K562 (cell line): ENCODE measurements at regions not wholly inside any gene's neighbourhood (a gene's known extent, or its start where the extent isn't known, plus 50 kb on each side); places are given as distances from the start of the nearest gene placed in this dataset.

ENCODE experiments used
- ATAC-seq: fragments of 200-7000 bp; cut with Tn5 transposase; 3 replicates; pipeline ENCODE4 v1.9.1; 2020; ENCODE audit warnings: moderate library complexity
- BruUV-seq: library from RNA; stranded (reverse); fragments of 400-500 nt; replicated peaks from 2 replicates; lab custom pipeline; 2021; lab: Mats Ljungman, UMichigan
- CTCF ChIA-PET: fragments of 300-600 bp; formaldehyde crosslinking; extraction: SDS; loops from one replicate; lab custom pipeline; 2021; ENCODE audit warnings: low intra/inter-chr PET ratio; lab: Yijun Ruan, JAX
- POLR2A ChIA-PET: fragments of 300-600, 350-650 bp; sonication (Branson Sonifier 250); formaldehyde crosslinking; extraction: SDS; loops from one replicate; lab custom pipeline; 2021; ENCODE audit warnings: antibody characterized with exemption, inconsistent platforms; lab: Yijun Ruan, JAX
- DNase-seq, 4 experiments: peaks; one replicate each; pipeline versions ENCODE4 v3.0.0 to v3.0.0-alpha.2; 2011 to 2018; ENCODE audit warnings: low spot score in 3 of 4, mixed read lengths in 3 of 4; ENCODE audit errors: extremely low read depth in 1 of 4
- FAIRE-seq: peaks from 2 replicates; lab custom pipeline; 2011; peaks lifted over from hg19 to GRCh38; lab: Jason Lieb, UNC
- H2AFZ ChIP-seq: 2 replicates; pipeline ENCODE4 v1.6.0; 2011; ENCODE audit warnings: low read depth, low read length, control low read depth, inconsistent platforms
- H3K27ac ChIP-seq: fragments of 200-600 bp; 3 replicates; pipeline ENCODE4 v1.8.0; 2011; ENCODE audit warnings: low read depth, mild to moderate bottlenecking, control low read depth, inconsistent platforms, low read length, moderate library complexity, mixed read lengths; ENCODE audit errors: extremely low read depth
- H3K27me3 ChIP-seq, 2 experiments: fragments of 300-600 bp in 1 of 2; 2 replicates in 1 of 2; 3 replicates in 1 of 2; pipeline versions ENCODE4 v1.6.0 to v1.8.0; 2011; ENCODE audit warnings: inconsistent platforms in 2 of 2, low read length in 2 of 2, mild to moderate bottlenecking in 1 of 2, mixed read lengths in 1 of 2, moderate library complexity in 1 of 2; ENCODE audit not compliant: control insufficient read depth in 2 of 2, insufficient read depth in 2 of 2
- H3K36me3 ChIP-seq: fragments of 300-600 bp; 3 replicates; pipeline ENCODE4 v1.8.0; 2011; ENCODE audit warnings: mild to moderate bottlenecking, low read length, inconsistent platforms; ENCODE audit not compliant: control insufficient read depth, insufficient read depth
- H3K4me1 ChIP-seq, 2 experiments: fragments of 200-600 bp in 1 of 2; replicated peaks in 1 of 2; 2 replicates in 1 of 2; 3 replicates in 1 of 2; pipeline versions ENCODE4 v1.5.1 to v1.8.0; 2011; ENCODE audit warnings: inconsistent platforms in 2 of 2, low read length in 2 of 2, mild to moderate bottlenecking in 1 of 2, mixed read lengths in 1 of 2, moderate library complexity in 1 of 2; ENCODE audit not compliant: control insufficient read depth in 2 of 2, insufficient read depth in 2 of 2
- H3K4me2 ChIP-seq: 2 replicates; pipeline ENCODE4 v1.6.1; 2011; ENCODE audit warnings: low read length, control low read depth, inconsistent platforms, mixed read lengths; ENCODE audit not compliant: insufficient read depth
- H3K4me3 ChIP-seq: fragments of 200-600 bp; sonication (generic), shearing (Covaris generic); 2 replicates; pipeline ENCODE4 v1.5.1; 2016; ENCODE audit warnings: control low read depth, inconsistent platforms
- H3K79me2 ChIP-seq: fragments of 200-600 bp; 3 replicates; pipeline ENCODE4 v1.8.0; 2011; ENCODE audit warnings: low read length, inconsistent platforms; ENCODE audit not compliant: control insufficient read depth, insufficient read depth
- H3K9ac ChIP-seq, 2 experiments: 2 replicates each; pipeline versions ENCODE4 v1.6.0 to v1.6.1; 2011; ENCODE audit warnings: low read depth in 2 of 2, low read length in 2 of 2, control low read depth in 1 of 2, inconsistent platforms in 1 of 2, mild to moderate bottlenecking in 1 of 2, mixed read lengths in 1 of 2; ENCODE audit not compliant: insufficient read depth in 1 of 2
- H3K9me1 ChIP-seq: one replicate; pipeline ENCODE4 v1.6.0; 2011; ENCODE audit warnings: inconsistent platforms, mild to moderate bottlenecking, low read length, moderate library complexity; ENCODE audit not compliant: control insufficient read depth, insufficient read depth
- H3K9me3 ChIP-seq: replicated peaks from 2 replicates; pipeline ENCODE4 v1.5.1; 2011; ENCODE audit warnings: low read depth, low read length, inconsistent platforms; ENCODE audit not compliant: control insufficient read depth, insufficient read depth
- H4K20me1 ChIP-seq: replicated peaks from 2 replicates; pipeline ENCODE4 v1.6.1; 2011; ENCODE audit warnings: low read length, inconsistent platforms, mixed read lengths; ENCODE audit not compliant: control insufficient read depth, insufficient read depth
- ATF3 ChIP-seq, 2 experiments: fragments of 450-650 bp in 1 of 2; sonication (generic) in 1 of 2; formaldehyde crosslinking in 1 of 2; IDR thresholded peaks in 1 of 2; conservative IDR thresholded peaks in 1 of 2; 2 replicates each; pipeline versions ENCODE4 v1.6.1 to v1.8.1; 2016 to 2023; ENCODE audit warnings: mild to moderate bottlenecking in 2 of 2, moderate library complexity in 2 of 2, inconsistent platforms in 1 of 2, missing genetic modification reagents in 1 of 2
- CREB3 ChIP-seq: fragments of 450-650 bp; conservative IDR thresholded peaks from 2 replicates; pipeline ENCODE4 v1.6.1; 2016; ENCODE audit warnings: missing genetic modification characterization, low read depth, mild to moderate bottlenecking, missing compliant biosample characterization, moderate library complexity
- GTF2B ChIP-seq: IDR thresholded peaks from 2 replicates; pipeline ENCODE4 v1.6.1; 2011; ENCODE audit not compliant: insufficient read length; ENCODE audit errors: extremely low read depth
- HOXB6 ChIP-seq: fragments of 250-450 bp; sonication (Bioruptor Pico); IDR thresholded peaks from 2 replicates; pipeline ENCODE4 v1.5.1; 2022; ENCODE audit warnings: mild to moderate bottlenecking, borderline replicate concordance
- NBN ChIP-seq: fragments of 450-650 bp; IDR thresholded peaks from 2 replicates; pipeline ENCODE4 v1.6.1; 2016; ENCODE audit warnings: low read depth, mild to moderate bottlenecking
- PPARD ChIP-seq: fragments of 250-450 bp; sonication (Bioruptor Pico); IDR thresholded peaks from 2 replicates; pipeline ENCODE4 v1.8.0; 2022; ENCODE audit warnings: inconsistent platforms, mild to moderate bottlenecking, moderate library complexity
- ZNF174 ChIP-seq: fragments of 250-450 bp; sonication (Bioruptor Pico); IDR thresholded peaks from 2 replicates; pipeline ENCODE4 v1.4.0; 2020; ENCODE audit warnings: mild to moderate bottlenecking
- ZNF766 ChIP-seq: fragments of 200-800 bp; sonication (Bioruptor generic); conservative IDR thresholded peaks from 2 replicates; pipeline ENCODE4 v1.6.1; 2016; ENCODE audit warnings: missing genetic modification characterization, missing compliant biosample characterization
- WGBS: fragments of 100-300 bp; shearing (Covaris generic); methylation state at CpG from one replicate; pipeline ENCODE4 v1.1.6; 2016; ENCODE audit warnings: low coverage, mixed read lengths; ENCODE audit not compliant: insufficient coverage; ENCODE audit errors: missing lambda C conversion rate; 5-methylcytosine and 5-hydroxymethylcytosine counted together
- in situ Hi-C: fragments of 300-500 bp; cut with MboI; formaldehyde crosslinking; loops from 4 replicates; pipeline ENCODE4 v1.15.0; 2018; ENCODE audit warnings: inconsistent platforms, mixed read lengths
- intact Hi-C: fragments of 100-400 bp; cut with micrococcal nuclease; formaldehyde crosslinking; loops from 2 replicates; pipeline ENCODE4 v1.14.2; 2022

GRCh38 chrX:10984213-10984612, 126.9 kb upstream of the HCCS start (continued):
- TF ChIP-seq ZNF766, result no peak
- no peak for TF ChIP-seq CREB3
- TF ChIP-seq ATF3 (IDR thresholded peaks at IDR 0.05), result no peak
- TF ChIP-seq ATF3 (CRISPR knock-in tag; conservative IDR thresholded peaks at IDR 0.05), result no peak
- TF ChIP-seq GTF2B, result no peak
- TF ChIP-seq HOXB6 (CRISPR knock-in tag), result no peak
- TF ChIP-seq PPARD, result no peak
- TF ChIP-seq ZNF174 (CRISPR knock-in tag), result no peak
- TF ChIP-seq, all 486 proteins: peak for 0

GRCh38 chrX:10986616-10987015, 124.5 kb upstream of the HCCS start:
- Histone ChIP-seq H2AFZ (no peak overlapping the region), H3K9me3 (no peaks in the 10 kb centered on the region), H3K4me2 (no peak overlapping the region), H3K4me1 (no peaks in the 10 kb centered on the region), H3K9me1 (no peaks in the 10 kb centered on the region), H3K4me3 (no peak overlapping the region)
- ATAC-seq (no peak), DNase-seq (no peak)
- intact Hi-C loops (no loop called here), in situ Hi-C loops (no loop called here)
- BruUV-seq, result no TSS peak
- POLR2A ChIA-PET, result no interaction called here
- no peak for TF ChIP-seq NBN
- TF ChIP-seq, all 486 proteins: peak for 0
- Histone ChIP-seq H3K9ac (no peak overlapping the region), H3K36me3 (no peaks in the 10 kb centered on the region), H3K27ac (no peak overlapping the region), H3K27me3 (no peaks in the 10 kb centered on the region), H3K79me2 (no peaks in the 10 kb centered on the region), H4K20me1 (no peaks in the 10 kb centered on the region)
- CTCF ChIA-PET, result no interaction called here
- 0% methylated on average over 2 of the region's 2 CpGs for WGBS
- no peak for FAIRE-seq
